ENCODE measurements at regions not wholly inside any gene's neighbourhood (a gene's known extent, or its start where the extent isn't known, plus 50 kb on each side); places are given as distances from the start of the nearest gene placed in this dataset.
A peak's percentile ranks its signal among the peaks of the same experiment; 100 is the strongest.

DNA sequence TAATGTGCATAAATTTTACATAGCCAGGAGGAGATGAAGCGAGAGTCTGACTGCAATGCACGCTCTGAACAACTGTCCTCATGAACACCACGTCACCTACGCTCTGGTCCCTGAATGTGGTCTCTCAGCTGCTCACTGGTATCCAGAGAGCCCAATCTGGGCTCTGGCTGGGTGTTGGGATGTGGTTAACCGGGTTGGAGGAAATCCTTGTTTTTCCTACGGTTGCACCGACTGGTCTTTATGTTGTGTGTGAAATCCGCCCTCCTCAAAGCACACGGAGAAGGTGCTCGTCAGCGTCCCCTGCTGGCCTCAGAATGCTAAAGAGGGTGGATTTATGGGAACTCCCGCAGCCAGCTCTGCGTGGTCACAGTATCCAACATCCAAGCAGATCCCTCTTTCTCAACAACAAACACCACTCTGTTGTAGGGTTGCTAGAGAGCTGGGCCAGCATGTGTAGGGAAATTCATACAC, 51.8 kb upstream of the FAM89A start:
- TF ChIP-seq, protein P1, sequence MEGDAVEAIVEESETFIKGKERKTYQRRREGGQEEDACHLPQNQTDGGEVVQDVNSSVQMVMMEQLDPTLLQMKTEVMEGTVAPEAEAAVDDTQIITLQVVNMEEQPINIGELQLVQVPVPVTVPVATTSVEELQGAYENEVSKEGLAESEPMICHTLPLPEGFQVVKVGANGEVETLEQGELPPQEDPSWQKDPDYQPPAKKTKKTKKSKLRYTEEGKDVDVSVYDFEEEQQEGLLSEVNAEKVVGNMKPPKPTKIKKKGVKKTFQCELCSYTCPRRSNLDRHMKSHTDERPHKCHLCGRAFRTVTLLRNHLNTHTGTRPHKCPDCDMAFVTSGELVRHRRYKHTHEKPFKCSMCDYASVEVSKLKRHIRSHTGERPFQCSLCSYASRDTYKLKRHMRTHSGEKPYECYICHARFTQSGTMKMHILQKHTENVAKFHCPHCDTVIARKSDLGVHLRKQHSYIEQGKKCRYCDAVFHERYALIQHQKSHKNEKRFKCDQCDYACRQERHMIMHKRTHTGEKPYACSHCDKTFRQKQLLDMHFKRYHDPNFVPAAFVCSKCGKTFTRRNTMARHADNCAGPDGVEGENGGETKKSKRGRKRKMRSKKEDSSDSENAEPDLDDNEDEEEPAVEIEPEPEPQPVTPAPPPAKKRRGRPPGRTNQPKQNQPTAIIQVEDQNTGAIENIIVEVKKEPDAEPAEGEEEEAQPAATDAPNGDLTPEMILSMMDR (IDR thresholded peaks at IDR 0.05; ENCODE audit: control insufficient read depth, insufficient read depth, low read depth, low read length, missing control alignments): peak; percentile 62
- DNase-seq (ENCODE audit: low read depth): no peak
- H3K4me3 ChIP-seq (ENCODE audit: control insufficient read depth, low read depth, low read length): no peak overlapping the region

DNA sequence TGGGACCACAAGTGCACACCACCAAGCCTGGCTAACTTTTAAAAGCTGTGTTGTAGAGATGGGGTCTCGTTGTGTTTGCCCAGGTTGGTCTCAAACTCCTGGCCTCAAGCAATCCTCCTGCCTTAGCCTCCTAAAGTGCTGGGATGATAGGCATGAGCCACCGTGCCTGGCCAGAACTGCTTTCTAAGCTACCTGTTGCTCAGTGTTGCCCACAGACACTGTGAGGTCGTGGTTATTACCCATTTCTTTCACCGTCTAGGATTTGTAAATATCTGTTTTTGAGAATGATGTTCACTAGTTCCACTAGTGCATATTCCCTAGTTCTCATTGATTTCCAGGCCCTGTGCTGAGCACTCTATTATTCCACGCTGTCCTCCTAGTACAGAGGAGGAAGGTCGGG, 51.4 kb upstream of the FAM89A start:
- DNase-seq (ENCODE audit: low read depth): no peak
- H3K4me3 ChIP-seq (ENCODE audit: control insufficient read depth, low read depth, low read length): no peak overlapping the region
- TF ChIP-seq, protein P1 (IDR thresholded peaks at IDR 0.05; ENCODE audit: control insufficient read depth, insufficient read depth, low read depth, low read length, missing control alignments): no peak

Measured in AG09309 (cell line).